SK-N-SH (cell line): ENCODE measurements at regions not wholly inside any gene's neighbourhood (a gene's known extent, or its start where the extent isn't known, plus 50 kb on each side); places are given as distances from the start of the nearest gene placed in this dataset.

Experiments used
- EZH2phosphoT487 ChIP-seq: fragments of 200-600 bp; sonication (generic); IDR thresholded peaks from 2 replicates; pipeline ENCODE4 v1.6.1; 2017; ENCODE audit warnings: low read depth, mixed run types, mild to moderate bottlenecking, antibody characterized with exemption, moderate library complexity, borderline replicate concordance
- GATA2 ChIP-seq: sonication (generic); formaldehyde crosslinking; IDR thresholded peaks from 2 replicates; pipeline ENCODE4 v1.5.0; 2020; ENCODE audit warnings: mild to moderate bottlenecking, missing genetic modification reagents
- MEF2A ChIP-seq: IDR thresholded peaks from 2 replicates; pipeline ENCODE4 v1.4.0; 2012; ENCODE audit warnings: low read depth, borderline replicate concordance
- TAF1 ChIP-seq: IDR thresholded peaks from 2 replicates; pipeline ENCODE4 v1.6.1; 2012; ENCODE audit warnings: low read depth, mild to moderate bottlenecking, low read length, moderate library complexity, borderline replicate concordance
- TF ChIP-seq, protein P1 (sequence below): fragments of 200-600 bp; sonication (generic); IDR thresholded peaks from 2 replicates; pipeline ENCODE4 v1.6.1; 2017; ENCODE audit warnings: antibody characterized with exemption, mild to moderate bottlenecking, moderate library complexity

DNA sequence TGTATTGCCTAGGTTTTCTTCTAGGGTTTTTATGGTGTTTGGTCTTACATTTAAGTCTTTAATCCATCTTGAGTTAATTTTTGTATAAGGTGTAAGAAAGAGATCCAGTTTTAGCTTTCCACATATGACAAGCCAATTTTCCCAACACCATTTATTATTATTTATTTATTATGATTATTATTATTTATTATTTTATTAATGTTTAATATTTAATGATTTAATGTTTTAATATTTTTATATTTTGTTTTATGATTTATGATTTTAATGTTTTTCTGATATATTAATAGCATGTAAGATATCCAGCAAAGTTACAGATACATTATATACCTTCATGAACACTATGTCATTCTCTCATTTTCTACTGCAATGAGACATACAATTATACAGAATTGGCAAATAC lies 1082.0 kb downstream of the DSC3 start:
- TF ChIP-seq MEF2A (no peak), EZH2phosphoT487 (no peak), GATA2 (CRISPR knock-in tag) (no peak), TAF1 (no peak)
- TF ChIP-seq, protein P1, sequence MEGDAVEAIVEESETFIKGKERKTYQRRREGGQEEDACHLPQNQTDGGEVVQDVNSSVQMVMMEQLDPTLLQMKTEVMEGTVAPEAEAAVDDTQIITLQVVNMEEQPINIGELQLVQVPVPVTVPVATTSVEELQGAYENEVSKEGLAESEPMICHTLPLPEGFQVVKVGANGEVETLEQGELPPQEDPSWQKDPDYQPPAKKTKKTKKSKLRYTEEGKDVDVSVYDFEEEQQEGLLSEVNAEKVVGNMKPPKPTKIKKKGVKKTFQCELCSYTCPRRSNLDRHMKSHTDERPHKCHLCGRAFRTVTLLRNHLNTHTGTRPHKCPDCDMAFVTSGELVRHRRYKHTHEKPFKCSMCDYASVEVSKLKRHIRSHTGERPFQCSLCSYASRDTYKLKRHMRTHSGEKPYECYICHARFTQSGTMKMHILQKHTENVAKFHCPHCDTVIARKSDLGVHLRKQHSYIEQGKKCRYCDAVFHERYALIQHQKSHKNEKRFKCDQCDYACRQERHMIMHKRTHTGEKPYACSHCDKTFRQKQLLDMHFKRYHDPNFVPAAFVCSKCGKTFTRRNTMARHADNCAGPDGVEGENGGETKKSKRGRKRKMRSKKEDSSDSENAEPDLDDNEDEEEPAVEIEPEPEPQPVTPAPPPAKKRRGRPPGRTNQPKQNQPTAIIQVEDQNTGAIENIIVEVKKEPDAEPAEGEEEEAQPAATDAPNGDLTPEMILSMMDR: no peak
